GM18858 (cell line): ENCODE measurements at regions not wholly inside any gene's neighbourhood (a gene's known extent, or its start where the extent isn't known, plus 50 kb on each side); places are given as distances from the start of the nearest gene placed in this dataset.

ENCODE experiments used
- ATAC-seq: cut with Tn5 transposase; IDR thresholded peaks from one replicate; pipeline ENCODE4 v1.9.1; 2021; ENCODE audit not compliant: unreplicated experiment

DNA sequence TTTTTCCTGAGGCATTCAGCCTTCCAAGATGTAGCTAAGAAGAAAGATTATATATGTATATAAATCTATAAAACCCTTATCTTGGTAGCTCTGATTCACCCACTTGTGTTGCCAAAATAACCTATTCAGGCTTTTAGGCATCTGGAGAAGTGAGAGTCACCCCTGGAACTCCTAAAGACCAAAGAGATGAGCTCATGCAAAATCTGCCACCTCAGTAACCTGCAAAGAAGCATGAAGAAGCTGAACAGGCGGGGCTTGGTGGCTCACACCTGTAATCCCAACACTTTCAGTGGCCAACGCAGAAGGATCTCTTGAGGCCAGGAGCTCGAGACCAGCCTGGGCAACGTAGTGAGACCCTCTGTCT lies 393.7 kb downstream of the FOXO1 start:
- no peak for ATAC-seq

DNA sequence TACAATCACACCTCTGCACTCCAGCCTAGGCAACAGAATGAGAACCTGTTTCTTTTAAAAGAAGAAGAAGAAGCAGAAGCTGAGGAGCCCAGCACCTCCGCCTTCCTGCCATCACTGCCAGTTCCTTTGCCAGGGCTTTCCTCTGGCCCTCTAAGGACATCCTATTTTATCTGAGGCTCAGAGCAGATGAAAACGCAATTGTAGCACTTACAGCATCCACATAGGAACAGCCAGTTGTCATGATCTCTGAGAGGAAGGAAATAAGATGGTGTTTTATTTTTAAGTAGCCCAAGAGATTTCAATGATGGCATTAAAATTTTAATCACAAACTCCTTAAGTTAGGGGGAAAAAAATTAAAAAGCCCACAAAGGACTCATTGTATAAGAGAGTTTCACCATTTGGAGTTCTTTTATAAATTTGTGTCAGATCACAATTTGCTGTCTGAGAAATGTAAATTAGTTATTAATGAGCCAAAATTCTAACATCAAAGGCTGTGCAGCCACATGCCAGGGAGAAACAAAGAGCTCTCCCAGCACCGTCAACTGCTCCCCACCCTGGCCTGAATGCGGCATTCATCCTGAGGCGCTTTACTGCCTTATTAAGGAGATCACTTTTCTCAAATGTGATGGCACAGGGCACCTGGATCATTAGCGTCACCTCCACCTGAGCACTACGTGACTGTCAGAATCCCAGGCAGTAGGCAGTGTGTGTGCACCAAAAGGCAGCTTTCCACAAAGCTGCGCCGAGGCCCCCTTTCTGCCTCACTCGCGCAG lies 393.0 kb downstream of the FOXO1 start:
- ATAC-seq: no peak

- no peak for ATAC-seq
These were observed 392.3 kb downstream of the FOXO1 start for GRCh38 chr13:40274103-40274502.

DNA sequence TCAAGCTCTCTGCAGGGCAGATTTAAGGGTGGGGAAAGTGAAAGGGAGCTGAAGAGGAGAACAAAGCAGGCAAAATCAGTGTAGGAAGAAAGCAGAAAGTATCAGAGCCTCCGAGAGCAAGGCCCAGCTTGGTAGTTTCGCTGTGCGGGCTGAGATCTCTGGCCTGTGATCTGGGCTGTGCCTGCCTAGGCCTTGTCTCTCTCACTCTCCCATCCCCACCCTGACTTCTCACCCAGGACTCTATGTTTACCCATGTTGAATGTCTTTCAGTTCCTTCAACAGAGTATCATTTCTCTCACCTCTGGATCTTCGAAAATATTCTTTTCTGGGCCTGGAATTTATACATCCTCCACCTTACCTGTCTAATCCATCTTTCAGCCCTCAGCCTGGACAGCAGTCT lies 391.3 kb downstream of the FOXO1 start:
- ATAC-seq: no peak

GRCh38 chr13:40275636-40276035 lies 390.8 kb downstream of the FOXO1 start:
- ATAC-seq: no peak

DNA sequence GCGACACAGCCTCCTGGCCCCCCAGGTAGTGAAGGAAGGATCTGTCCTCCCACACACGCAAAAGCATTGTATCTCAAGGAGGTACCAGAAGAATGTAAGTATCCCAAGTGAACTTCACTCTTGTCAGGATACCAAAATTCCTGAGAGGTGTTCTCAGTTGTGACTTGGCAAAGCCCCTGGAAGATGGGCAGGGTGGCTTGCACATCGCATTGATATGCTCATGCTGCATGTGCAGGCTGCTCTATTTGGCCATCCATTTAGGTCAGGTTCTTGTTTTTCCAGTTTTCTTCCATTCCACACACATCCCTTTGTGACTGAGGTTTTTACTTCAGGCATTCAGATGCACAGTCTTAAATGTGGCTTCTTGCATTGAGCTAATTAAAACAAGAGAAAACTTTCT lies 382.8 kb downstream of the FOXO1 start:
- ATAC-seq: no peak

DNA sequence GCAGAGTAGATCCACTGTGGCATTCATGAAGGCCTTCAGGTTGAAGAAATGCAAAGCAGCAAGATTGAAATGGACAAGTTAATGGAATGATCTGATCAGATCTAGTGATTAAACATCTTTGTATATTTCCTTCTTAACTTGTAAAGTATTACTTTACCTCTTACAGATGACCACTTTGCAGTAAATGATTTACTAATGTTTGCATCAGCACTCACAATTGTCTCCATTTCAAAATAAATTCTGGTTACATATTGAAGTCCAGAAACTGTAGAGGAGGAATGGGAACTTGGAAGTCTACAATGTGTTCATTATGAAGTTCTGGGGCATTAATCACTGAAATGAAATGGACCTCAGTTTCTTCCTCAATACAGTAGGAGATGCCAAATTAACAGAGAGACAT lies 380.8 kb downstream of the FOXO1 start:
- ATAC-seq: no peak

GRCh38 chr13:40287428-40287827 lies 379.0 kb downstream of the FOXO1 start:
- no peak for ATAC-seq

GRCh38 chr13:40288259-40288658 lies 378.2 kb downstream of the FOXO1 start:
- ATAC-seq: no peak

DNA sequence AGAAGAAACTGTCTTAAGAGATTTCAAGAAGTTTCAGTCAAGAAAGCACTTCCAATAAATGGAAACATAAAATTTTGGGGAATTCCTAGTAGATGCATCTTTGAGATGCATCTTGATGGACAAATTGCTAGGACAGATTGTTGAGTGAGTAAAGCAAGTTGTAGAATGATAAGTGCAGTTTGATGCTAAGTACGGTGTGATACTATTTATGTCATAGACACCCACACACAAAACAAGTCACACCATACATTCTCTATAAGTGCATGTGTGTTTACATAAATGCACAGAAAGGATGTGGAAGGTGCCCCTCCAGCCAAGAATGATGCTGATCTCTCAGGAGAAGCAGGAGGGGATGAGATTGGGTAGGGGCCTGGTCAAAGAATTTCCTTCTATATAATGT lies 375.7 kb downstream of the FOXO1 start:
- ATAC-seq: no peak

DNA sequence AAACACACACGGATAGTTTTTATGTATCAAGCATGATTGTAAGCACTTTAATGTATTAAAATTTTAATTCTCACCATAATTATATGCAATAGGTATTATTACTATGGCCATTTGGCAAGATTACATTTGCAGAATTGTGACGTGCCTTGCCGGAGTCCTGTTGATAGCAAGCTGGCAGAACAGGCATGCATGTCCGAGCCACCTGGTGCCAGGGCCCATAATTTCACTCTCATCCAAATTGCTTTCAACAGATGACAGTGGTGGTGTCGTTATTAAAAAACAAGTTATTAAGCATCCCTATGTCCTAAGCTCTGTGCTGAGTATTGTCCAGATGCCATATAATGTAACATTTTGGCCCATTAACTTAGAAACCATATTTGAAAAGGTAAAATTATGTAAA lies 374.3 kb downstream of the FOXO1 start:
- ATAC-seq: no peak

DNA sequence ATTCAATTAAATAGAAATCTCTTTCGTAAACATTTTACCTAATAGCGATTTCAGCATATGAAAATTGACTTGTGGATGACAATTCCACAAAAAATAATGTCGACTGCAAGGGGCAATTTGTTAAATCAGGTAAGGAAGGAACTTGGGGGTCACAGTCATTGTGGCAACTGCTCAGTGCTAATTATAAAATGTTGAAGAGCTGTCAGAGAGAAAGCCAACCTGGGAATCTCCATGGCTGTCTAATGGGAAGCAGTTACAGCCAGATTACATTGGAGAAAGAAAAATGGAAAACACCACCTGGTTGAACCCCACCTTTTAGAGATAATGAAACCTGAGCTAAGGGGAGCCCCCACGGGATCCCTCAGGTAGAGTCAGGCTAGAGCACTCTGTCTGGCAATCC lies 373.9 kb downstream of the FOXO1 start:
- no peak for ATAC-seq

GRCh38 chr13:40302351-40302750 lies 364.1 kb downstream of the FOXO1 start:
- no peak for ATAC-seq

DNA sequence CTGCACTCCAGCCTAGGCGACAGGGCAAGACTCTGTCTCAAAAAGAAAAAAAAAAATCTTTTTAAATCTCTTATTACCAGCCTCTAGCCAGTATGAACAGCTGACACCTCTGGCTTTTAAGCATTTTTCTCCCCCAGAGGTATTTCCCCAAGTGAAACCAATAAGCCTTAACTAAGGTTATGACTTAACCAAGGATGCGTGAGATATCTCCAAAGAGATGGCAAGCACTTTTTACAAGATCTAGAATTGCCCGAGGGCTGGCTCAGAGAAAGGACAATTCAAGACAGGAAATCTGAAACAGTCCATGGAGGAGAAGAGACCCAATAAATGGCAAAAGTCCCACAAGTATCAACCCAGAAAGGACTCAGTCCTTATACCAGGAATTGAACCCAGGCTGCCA lies 362.1 kb downstream of the FOXO1 start:
- no peak for ATAC-seq

DNA sequence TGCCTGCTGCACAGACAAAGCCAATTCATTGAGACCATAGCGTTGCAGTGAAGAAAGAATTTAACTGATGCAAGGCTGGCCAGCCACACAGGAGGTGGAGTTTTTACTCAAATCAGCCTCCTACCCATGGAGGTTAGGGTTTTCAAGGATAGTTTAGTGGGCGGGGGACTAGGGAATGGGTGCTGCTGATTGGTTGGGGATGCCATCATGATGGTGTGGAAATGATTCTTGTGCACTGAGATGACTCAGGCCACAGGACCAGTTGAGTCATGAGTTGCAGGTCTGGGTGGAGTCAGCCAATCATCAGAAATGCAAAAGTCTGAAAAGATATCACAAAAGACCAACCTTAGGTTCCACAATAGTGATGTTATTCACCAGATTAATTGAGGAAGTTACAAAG lies 359.6 kb downstream of the FOXO1 start:
- no peak for ATAC-seq

GRCh38 chr13:40309881-40310280 lies 356.6 kb downstream of the FOXO1 start:
- no peak for ATAC-seq

GRCh38 chr13:40311356-40312101 lies 354.9 kb downstream of the FOXO1 start:
- ATAC-seq: no peak

DNA sequence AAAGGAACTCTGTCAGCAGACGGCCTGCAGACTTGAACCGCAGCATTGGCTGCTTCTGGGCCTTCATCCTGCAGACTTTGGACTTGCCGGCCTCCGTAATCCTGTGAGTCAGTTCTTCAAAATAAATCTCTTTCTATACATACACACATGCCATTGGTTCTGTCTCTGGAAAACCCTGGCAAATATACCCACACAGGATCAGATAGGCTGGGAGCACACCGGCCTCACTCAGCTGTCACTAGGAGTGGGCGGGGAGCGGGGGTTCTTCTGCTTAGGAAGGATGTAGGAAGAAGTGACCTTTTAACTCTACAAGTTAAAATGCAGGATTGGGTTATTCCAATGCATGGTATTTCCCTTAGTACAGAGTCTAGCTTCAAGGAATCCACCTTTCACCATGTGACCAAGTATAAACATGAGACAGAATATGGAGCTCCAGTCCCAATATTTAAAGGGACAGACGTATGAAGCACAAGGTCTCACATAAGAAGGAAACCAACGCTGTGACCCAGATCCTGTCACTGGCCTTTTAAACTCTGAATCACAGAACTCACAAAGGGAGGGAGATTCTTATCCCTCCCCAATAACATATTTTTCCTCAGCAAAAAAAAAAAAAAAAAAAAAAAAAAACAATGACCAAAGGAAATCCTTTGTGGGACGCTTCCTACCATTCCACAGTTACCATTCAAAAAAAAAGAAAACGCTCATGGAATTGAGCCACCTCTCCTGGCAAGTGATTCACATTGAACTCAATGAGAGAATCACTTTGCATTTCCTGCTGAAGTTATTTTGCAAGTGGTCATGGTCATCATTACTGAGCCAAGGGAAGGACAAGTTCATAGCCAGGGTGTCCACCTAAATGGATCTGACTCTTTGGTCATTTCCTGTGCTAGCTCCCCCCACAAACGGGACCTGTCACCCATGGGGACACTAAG lies 352.9 kb downstream of the FOXO1 start:
- ATAC-seq: no peak

DNA sequence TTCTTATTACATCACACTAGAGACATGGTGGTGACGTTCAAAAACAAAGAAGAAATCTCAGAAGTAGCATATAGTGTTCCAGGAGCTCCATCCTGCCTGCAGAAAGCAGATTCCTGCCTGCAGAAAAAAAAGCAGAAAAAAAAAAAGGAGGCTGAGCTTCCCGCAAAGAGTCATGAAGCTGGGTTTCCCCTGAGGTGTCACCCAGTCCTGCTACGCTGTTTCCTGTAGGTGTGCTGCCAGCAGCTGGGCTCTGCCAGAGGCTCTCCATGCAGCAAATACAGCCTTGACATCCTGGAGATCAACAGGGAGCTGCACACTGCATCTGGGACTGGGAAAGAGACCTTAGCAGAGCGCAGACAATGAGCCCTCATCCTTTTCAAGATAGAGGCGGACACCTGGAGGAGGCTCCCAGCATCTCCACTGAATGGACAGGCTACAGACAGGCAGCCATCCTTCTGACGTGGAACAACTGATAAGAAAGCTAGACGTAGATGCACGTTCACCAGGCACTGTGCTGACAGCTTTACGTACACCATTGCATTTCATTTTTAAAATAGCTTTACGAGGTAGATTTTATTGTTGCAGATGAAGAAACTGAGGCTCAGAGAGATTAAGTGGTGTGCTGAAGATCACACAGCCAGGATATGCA lies 350.9 kb downstream of the FOXO1 start:
- no peak for ATAC-seq

DNA sequence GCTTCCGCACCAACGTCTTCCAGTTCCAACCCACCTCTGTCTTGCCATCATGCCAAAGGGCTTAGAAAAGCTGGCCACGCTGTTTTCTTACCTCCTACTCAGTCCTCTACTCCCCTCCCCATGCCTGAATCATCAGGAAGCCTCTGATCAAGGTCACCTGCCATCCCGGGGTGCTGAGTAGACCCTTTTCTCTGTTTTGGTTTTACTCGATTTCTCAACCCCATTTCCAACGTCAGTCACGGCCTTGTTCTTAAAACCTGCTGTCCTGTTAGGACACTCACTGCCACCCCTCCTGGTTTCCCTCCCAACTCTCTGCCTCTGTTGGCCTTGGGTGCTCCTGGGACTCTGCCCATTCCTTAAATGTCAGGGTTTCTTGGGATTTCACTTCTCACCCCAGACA lies 350.1 kb downstream of the FOXO1 start:
- no peak for ATAC-seq

GRCh38 chr13:40317980-40318327 lies 348.5 kb downstream of the FOXO1 start:
- ATAC-seq: no peak
